Stimulated activated CD4-positive, alpha-beta T cell treated with anti-CD3 and anti-CD28 coated beads, Interleukin-1b, Interleukin-23, amount 100 ng/mL, for 4 hours (primary cell): ENCODE measurements at regions not wholly inside any gene's neighbourhood (a gene's known extent, or its start where the extent isn't known, plus 50 kb on each side); places are given as distances from the start of the nearest gene placed in this dataset.

Experiments
- DNase-seq, 2 donors: peaks; one replicate each; pipeline ENCODE4 v3.0.0-alpha.2; 2020; ENCODE audit warnings: low read depth in 2 of 2

- no peak for DNase-seq
Measured at GRCh38 chr16:51035711-51036110, 115.4 kb downstream of the SALL1 start.

DNA sequence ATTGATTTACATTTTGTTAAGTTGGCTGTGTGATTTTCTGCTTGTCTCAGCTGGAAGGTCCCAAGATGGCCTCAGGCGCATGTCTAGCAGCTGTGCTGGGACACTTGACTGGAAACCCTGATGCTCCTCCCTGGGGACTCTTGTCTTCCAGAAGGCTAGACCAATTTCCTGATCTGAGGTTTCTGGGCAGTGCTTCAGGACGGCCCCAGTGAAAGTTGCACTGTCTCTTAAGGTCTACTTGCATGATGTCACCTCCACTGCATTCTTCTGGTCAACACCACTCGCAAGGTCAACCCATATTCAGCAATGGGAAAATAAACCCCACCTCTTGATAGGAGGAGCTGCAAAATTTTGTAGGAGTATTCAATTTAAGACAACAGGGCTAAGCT is 116.0 kb downstream of the SALL1 start:
- no peak for DNase-seq

- DNase-seq, result no peak
Measured at GRCh38 chr16:51034481-51035109, 116.5 kb downstream of the SALL1 start.

DNA sequence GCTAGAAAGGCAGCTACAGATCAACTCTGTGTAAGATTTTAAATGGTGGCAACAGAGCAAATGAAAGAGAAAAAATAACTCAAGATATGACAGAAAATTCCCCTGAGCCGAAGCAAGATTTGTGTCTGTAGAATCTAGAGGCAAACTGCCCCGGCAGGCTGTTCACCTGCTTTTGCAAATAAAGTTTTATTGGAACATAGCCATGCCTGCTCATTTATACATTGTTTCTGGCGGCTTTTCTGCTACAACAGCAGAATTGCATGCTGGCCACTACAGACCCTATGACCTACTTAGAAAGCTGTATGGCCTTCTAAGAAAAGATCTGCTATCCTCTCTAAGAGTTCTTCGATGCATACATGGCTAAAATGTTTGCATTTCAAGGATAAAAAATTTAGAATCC is 119.5 kb downstream of the SALL1 start:
- no peak for DNase-seq

GRCh38 chr16:51030516-51030915 is 120.6 kb downstream of the SALL1 start:
- no peak for DNase-seq

GRCh38 chr16:51025588-51026290 is 125.3 kb downstream of the SALL1 start:
- DNase-seq, result no peak

- DNase-seq, result no peak
Measured at GRCh38 chr16:51024703-51025102, 126.4 kb downstream of the SALL1 start.

DNA sequence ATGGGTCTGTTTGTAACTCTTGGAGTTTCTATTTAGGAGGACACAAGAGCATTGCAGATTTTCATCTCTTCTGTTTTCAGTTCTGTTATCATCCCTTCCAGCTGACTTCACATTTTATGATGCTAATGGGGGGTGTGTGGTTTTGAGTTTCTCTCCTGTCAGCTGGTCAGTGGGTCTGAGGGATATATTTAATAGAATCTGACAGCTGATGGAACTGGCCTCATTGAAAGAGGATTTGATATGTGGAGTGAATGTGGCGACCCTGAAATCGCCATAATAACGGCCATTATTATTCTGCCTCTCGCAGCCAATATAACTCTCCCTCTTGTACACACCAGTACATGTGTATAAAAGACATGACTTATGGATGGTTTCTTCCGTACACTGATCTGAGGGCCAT is 128.1 kb downstream of the SALL1 start:
- no peak for DNase-seq

GRCh38 chr16:51019617-51020016 is 131.5 kb downstream of the SALL1 start:
- no peak for DNase-seq

DNA sequence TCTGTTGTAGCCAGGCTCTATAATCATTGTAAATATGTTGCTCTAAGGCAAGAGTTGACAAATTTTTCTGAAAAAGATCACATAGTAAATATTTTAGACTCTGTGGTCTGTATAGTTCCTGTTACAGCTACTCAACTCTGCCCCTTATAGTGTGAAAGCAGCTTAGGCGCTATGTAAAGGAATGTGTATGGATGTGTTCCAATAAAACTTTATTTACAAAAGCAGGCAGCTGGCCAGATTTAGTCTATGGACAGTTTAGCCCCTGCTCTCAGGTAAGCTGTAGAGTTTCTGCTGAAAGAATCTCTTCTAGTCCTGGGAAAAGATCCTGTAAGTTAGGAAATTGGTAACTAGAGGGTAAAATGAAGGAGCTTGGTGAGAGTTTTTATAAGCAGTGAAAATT is 133.1 kb downstream of the SALL1 start:
- DNase-seq, result no peak

DNA sequence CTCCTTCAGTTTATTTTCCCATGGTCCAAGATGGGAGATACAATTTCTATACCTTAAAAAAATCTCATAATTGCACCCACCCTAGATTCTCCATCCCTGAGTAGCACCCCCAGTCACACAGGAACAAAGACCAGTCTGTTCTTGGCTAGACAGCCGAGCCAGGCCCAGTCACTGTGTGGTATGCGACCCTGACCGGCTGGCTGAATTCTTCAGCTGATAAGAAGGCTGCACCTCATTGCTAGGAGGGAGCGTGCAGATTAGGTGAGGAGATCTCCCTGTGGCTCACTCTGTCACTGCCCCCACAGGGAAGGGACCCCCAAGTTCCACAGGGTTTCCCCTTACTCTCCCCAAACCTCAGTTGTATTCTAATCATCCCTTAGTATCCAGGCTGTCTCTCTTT is 138.7 kb downstream of the SALL1 start:
- no peak for DNase-seq

- DNase-seq, result no peak
Measured at GRCh38 chr16:51010817-51011216, 140.3 kb downstream of the SALL1 start.

DNA sequence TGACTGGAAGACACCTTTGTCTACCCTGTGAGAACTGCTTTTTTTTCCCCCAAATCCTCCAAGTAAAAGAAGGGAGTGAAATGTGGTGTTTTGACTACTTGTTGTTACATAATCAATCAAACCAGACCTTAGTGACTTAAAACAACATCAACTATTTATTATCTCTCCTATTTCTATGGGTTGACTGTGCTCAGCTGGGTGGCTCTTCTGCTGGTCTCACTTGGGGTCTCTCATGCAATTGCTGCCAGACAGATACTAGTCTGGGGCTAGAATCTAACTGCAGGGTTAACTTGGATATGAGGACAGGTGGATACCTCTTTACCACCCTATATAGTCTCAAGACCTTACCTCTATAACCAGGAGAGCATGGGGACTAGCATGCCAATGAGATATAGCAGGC is 141.3 kb downstream of the SALL1 start:
- DNase-seq, result no peak

- DNase-seq, result no peak
Measured at GRCh38 chr16:51009359-51009758, 141.7 kb downstream of the SALL1 start.

DNA sequence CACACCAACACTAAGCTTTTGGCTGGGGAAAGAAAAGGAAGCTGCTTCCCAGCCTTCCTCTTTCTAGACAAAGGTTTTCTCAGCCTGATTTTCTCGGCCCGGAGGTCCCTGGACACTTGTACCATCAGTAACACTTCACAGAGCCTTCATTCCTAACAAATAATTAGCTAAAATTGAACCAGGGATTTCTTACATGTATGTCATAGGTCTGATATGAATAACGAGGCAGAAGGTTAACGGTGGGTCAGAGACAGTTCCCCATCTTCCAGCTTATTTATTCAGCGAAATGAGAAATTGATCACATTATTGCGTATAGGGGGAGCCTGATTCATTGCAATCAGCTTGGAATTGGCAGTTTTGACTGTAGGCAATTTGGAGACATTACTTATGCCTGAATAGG is 142.5 kb downstream of the SALL1 start:
- no peak for DNase-seq

GRCh38 chr16:51008037-51008436 is 143.0 kb downstream of the SALL1 start:
- no peak for DNase-seq

DNA sequence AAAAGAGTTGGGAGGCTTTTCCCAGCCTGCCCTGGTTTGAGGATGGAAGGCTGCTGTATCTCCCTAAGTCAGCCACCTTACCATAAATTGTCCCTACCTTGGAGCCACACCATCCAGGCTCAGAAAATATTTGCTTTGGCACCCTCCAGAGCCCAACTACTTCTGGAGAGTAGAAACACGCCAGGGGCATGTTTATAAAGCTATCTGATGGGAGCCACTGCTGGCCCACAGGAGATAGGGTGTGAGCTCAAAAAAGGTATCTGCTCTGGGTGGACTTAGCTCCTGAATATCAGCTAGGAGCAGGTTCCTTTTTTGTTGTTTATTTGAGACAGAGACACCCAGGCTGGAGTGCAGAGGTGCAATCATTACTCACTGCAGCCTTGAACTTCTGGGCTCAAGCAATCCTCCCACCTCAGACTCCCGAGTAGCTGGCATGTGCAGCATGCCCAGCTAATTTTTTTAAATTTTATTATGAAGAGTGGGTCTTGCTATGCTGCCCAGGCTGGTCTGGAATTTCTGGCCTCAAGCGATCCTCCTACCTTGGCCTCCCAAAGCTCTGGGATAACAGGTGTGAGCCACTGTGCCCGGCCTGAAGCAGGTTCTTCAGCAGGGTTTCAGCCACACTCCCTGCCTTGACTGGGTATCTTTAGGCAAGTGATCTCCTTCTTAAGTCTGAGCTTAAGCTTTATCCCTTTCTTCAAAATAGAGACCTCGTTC is 147.1 kb downstream of the SALL1 start:
- DNase-seq, result no peak

- no peak for DNase-seq
Measured at GRCh38 chr16:51002881-51003490, 148.1 kb downstream of the SALL1 start.

DNA sequence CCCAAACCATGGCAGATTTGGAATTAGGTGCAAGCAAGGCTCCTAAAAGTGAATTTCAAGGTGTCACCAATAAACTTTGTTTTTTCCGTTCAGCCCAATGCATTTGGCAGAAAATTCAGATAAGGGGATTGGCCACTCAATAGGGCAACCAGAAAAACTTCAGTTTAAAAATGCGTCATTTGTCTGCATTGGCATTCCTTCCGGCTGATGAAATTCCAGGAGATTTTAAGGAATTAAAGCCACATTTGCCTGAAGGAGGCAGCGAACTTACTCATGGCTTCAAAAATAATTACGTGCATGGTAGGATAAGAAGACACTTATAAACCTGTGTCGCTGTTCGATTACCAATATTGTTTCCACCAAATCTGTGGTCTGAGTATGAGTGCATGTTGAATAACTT is 151.9 kb downstream of the SALL1 start:
- no peak for DNase-seq

DNA sequence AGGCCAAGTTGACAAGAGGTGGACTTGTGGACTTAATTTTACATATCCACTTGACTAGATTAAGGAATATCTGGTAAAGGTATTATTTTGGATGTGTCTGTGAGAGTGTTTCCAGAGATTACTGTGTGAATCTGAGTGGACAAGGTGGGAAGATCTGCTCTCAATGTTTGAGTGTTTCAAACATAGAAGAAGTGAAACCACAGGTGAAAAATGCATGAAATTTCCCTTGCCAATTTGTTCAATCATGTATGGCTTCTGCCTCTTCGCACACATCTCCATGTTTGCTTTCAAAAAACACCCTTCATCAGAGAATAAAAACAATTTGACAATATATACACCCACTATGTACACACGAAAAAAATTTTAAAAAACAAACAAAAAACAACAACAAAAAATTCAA is 152.7 kb downstream of the SALL1 start:
- no peak for DNase-seq

DNA sequence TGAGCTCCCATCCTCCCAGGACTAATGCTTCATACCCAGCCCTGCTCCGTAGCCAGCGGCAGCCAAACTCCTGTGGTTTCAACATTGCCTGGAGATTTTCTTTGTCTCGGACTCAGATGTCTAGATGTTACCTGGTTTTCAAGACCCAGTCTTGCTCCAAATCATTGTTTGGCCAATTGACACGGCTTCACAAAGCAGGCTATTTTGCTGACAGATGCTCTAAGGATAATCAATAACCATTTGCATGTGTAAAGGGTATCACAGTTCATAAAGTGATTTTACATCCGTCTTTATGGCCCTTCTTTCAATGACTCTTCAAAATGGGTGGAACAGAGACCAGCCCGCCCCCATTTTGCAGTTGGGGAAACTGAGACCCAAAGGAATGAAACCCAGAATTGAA is 153.4 kb downstream of the SALL1 start:
- no peak for DNase-seq

DNA sequence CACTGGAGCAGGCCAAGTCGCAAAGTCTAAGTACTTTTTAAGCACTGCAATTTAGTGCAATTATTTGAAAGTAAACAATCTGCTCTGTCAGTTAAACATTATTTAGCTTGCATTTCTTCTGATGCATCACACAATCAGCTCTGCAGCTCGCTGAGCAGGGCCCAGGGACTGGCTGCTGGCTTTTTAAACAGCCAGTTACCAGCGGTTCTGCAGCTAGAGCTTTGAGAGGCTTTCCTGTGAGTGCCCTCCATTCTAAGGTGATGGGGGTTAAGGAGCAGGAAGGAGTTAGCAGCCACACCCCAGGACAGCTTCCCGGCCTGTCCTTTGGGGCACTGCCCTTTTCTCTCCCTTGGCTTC is 154.3 kb downstream of the SALL1 start:
- no peak for DNase-seq
